Esophagus muscularis mucosa (tissue), 3 donors: ENCODE measurements at regions not wholly inside any gene's neighbourhood (a gene's known extent, or its start where the extent isn't known, plus 50 kb on each side); places are given as distances from the start of the nearest gene placed in this dataset.

Source experiments
- CTCF ChIP-seq, 3 experiments: fragments of 200-600 bp in 2 of 3; fragments of 450-650 bp in 1 of 3; sonication (generic) in 2 of 3; IDR thresholded peaks; one replicate each; pipeline ENCODE4 v1.5.1; 2017 to 2019; ENCODE audit warnings: antibody characterized with exemption in 3 of 3, mild to moderate bottlenecking in 2 of 3, moderate library complexity in 1 of 3
- POLR2A ChIP-seq: fragments of 450-650 bp; IDR thresholded peaks from one replicate; pipeline ENCODE4 v1.6.1; 2017; ENCODE audit warnings: antibody characterized with exemption, moderate library complexity, mild to moderate bottlenecking, low read depth

GRCh38 chr16:85204242-85205010 is 92.2 kb upstream of the CIBAR2 start:
- TF ChIP-seq CTCF (IDR thresholded peaks at IDR 0.05) = no peak
- TF ChIP-seq POLR2A = no peak
